ENCODE measurements at regions not wholly inside any gene's neighbourhood (a gene's known extent, or its start where the extent isn't known, plus 50 kb on each side); places are given as distances from the start of the nearest gene placed in this dataset.

GRCh38 chr5:167902298-167902697 is 389.1 kb upstream of the WWC1 start:
- TF ChIP-seq, protein P1, sequence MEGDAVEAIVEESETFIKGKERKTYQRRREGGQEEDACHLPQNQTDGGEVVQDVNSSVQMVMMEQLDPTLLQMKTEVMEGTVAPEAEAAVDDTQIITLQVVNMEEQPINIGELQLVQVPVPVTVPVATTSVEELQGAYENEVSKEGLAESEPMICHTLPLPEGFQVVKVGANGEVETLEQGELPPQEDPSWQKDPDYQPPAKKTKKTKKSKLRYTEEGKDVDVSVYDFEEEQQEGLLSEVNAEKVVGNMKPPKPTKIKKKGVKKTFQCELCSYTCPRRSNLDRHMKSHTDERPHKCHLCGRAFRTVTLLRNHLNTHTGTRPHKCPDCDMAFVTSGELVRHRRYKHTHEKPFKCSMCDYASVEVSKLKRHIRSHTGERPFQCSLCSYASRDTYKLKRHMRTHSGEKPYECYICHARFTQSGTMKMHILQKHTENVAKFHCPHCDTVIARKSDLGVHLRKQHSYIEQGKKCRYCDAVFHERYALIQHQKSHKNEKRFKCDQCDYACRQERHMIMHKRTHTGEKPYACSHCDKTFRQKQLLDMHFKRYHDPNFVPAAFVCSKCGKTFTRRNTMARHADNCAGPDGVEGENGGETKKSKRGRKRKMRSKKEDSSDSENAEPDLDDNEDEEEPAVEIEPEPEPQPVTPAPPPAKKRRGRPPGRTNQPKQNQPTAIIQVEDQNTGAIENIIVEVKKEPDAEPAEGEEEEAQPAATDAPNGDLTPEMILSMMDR (IDR thresholded peaks at IDR 0.05), result no peak
- TF ChIP-seq EZH2 (IDR thresholded peaks at IDR 0.05; ENCODE audit: borderline replicate concordance, insufficient read depth, low read depth, low read length, poor library complexity, severe bottlenecking), result no peak
